Stomach (tissue), 4 donors: ENCODE measurements at regions not wholly inside any gene's neighbourhood (a gene's known extent, or its start where the extent isn't known, plus 50 kb on each side); places are given as distances from the start of the nearest gene placed in this dataset.

Source experiments
- CTCF ChIP-seq, 7 experiments: fragments of 450-650 bp in 4 of 7; fragments of 200-600 bp in 3 of 7; sonication (generic) in 3 of 7; IDR thresholded peaks; one replicate each; pipeline ENCODE4 v1.5.1; 2016 to 2019; ENCODE audit warnings: antibody characterized with exemption in 7 of 7, control low read depth in 2 of 7, mild to moderate bottlenecking in 1 of 7
- EP300 ChIP-seq: sonication (generic); formaldehyde crosslinking; IDR thresholded peaks from one replicate; pipeline ENCODE4 v1.6.1; 2017; ENCODE audit warnings: antibody characterized with exemption
- POLR2A ChIP-seq, 4 donors: fragments of 450-650 bp; IDR thresholded peaks; one replicate each; pipeline ENCODE4 v1.6.1; 2016; ENCODE audit warnings: antibody characterized with exemption in 4 of 4, control low read depth in 2 of 4, mild to moderate bottlenecking in 1 of 4, moderate library complexity in 1 of 4
- POLR2AphosphoS5 ChIP-seq, 3 donors: sonication (generic); formaldehyde crosslinking; IDR thresholded peaks; one replicate each; pipeline ENCODE4 v1.6.1; 2016; ENCODE audit warnings: antibody characterized with exemption in 3 of 3

GRCh38 chr6:22208026-22208425 is 88.8 kb downstream of the PRL start:
- TF ChIP-seq CTCF (IDR thresholded peaks at IDR 0.05) = no peak
- TF ChIP-seq POLR2A (IDR thresholded peaks at IDR 0.05) = no peak
- TF ChIP-seq EP300 = no peak
- TF ChIP-seq POLR2AphosphoS5 (IDR thresholded peaks at IDR 0.05) = no peak
